NCI-H2227 treated with DMSO at 0.1 percent for 48 hours (cell line): ENCODE measurements at regions not wholly inside any gene's neighbourhood (a gene's known extent, or its start where the extent isn't known, plus 50 kb on each side); places are given as distances from the start of the nearest gene placed in this dataset.

ENCODE experiments used
- DNase-seq: peaks from one replicate; lab custom pipeline; 2025; lab: John Stamatoyannopoulos, UW

GRCh38 chr3:154976072-154976983 is 103.8 kb upstream of the MME start:
- no peak for DNase-seq

GRCh38 chr3:154973851-154974250 is 106.3 kb upstream of the MME start:
- DNase-seq, result no peak

DNA sequence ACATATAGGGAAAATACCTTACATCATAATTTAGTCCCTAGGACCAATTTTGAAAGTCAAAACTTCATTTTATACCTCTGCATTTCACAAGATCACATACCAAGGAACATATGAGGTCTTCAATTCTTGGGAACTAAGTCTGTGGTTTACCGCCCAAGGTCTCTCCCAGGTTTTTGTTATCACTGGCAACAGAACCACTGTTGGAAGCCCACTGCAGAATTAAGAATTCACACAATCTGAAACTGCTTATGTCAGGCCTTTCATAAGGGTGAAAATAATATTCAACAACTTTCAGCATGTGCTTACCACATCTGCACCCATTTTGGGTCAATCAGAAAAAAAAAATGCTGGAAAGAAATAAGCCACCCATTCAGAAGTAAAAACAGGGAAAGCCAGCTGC is 107.2 kb upstream of the MME start:
- no peak for DNase-seq

DNA sequence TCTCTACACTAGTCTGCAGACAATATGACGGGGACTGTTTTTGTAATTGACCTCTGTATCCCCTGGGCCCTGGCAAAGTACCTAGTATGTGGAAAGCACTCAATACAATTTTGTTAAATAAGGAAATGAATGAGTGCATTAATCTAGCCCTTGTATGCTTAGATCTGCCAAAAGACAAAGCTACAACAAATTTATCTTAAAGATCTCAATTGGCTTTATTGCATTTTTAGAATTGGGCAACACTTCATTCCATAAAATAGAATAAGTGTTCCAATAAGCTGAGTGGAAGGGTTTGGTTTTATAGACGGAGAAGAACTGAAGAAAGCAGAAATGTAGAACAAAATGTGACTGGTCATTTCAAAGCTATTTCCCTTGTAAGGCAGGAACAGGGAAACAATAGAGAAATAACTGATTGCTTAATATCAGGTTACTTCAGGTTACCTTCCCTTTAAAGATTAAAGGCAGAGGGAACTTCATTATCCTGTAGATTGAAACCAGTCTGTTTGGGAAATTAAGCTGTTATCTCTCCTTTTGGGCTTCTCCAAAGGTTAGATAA is 108.3 kb upstream of the MME start:
- no peak for DNase-seq

DNA sequence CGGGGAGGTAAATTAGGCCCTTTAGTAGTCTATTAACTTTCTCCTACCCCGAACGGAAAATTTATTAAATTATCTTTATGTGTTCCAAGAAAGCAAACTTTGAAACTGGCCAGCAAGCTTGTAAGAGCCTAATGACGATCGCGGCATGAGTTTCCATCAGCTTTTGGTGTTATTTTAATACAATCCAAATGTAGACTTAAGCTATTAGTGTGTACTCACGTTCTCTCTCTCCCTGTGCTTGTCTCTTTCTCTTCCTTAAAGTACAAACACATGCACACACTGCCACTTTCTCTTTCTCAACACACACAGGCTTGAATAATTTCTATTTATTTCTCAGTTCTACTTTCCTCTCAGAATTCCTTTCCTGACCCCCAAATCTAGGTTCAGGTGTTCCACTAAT is 108.8 kb upstream of the MME start:
- DNase-seq, result no peak

DNA sequence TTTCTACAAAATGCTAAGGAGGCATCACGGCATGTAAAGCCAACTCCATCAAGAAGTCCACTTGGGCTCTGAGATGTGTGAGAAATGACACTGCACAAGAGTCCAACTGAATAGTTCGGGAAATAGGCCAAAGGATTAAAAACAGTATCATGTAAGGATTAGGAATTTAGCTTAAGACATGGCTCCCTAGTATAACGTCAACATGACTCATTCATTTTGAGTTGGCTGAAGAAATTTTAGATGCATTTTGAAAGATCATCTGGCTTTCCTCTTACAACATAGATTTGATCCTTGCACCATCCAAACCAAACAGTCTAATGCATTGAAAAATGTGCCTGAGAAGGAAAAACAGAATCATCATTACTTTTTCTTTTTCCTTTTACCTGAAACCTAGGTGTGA is 109.3 kb upstream of the MME start:
- no peak for DNase-seq

DNA sequence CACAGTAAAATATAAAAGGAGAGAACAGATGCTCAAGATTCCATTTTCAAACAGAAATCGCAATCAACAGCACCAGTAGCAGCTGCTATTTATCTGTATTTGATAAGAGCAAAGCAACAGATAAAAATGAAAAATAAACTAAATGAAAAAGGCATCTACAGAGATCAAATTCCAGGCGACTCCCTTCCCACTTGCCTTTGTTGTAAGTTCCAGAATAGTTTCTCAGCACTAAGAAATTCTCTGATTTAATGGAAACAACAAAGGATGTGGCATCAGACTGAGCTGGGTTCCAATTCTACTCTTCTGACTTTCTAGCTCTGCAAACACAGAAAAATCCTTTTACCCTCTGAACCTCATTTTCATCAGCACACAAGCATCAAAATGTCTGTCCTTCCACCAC is 110.8 kb upstream of the MME start:
- DNase-seq, result no peak

- no peak for DNase-seq
Measured at GRCh38 chr3:154967090-154967489, 113.0 kb upstream of the MME start.

DNA sequence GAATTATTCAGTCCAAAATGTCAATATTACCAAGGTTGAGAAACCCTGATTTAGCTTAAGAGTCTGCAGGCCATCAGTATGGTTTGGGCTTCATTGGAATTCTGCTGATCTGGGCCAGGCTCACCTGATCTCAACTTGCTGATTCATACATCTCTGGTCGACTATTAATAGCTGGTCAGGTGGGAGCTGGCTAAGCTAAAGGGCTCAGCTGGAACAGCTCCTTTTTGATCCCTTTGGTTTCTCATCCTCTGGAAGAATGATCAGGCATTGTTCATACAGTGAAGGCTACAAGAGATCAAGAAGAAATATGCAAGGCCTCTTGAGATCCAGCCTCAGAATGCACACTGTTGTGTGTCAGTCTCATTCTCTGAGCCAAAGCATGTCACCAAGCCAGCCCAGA is 123.3 kb upstream of the MME start:
- DNase-seq, result no peak

DNA sequence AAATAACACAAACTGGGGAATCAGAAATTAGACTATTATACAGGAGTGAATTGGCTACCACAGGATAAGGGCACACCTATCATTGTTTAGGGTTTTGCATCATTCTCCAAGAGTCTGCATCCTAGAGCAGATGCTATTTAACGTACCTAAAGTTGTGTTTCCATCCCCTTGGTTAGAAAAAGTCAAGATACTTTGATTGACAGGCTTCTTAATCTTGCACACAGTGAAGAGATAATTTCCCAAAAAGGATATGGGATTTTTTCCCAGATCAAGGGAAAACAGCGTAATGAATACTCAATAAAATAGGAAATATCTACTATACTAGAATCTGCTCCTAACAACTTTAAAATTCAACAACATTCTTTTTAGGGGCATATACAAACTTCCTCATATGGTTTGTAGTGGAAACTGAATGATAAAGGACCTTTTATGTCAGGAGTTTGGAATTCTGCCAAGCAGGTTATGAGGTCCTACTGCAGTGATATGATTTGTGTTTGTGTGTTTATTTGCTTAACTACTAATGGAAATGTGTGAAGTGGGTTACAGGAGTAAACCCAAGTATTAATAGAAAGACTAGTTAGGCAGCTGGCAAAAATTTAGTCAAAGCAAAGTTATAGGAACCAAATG is 124.1 kb upstream of the MME start:
- no peak for DNase-seq

DNA sequence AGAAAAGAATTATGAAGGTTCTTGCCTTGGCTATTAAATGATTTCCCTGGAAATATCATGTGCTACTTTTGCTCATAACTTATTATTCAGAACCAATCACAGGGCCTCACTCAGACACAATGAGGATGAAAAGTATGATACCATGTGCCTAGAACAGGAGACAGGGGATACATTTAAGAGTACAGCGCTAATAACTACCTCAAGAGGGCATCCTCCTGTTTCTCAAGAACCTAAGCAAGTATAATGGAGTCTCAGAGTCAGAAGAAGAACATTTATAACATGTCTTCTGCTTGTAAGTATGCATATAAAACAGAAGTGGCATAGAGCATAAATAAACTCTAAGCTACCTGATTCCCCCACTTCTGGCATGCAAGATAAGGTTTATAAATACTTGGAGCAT is 125.4 kb upstream of the MME start:
- no peak for DNase-seq

- DNase-seq, result no peak
Measured at GRCh38 chr3:154953538-154953937, 126.6 kb upstream of the MME start.

GRCh38 chr3:154952553-154952952 is 127.6 kb upstream of the MME start:
- DNase-seq, result no peak

DNA sequence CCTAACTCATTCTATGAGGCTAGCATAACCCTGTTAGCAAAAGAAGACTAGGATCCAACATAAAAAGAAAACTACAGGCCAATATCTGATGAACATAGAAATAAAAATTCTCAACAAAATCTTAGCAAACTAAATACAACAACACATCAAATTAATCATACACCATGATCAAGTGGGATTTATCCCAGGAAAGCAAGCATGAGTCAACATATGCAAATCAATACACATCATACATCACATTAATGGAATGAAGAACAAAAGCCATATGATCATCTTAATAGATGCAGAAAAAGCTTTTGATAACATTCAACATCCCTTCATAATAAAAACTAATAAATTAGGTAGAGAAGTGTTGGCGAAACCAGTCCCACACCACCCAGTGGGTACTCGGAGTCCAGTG is 136.1 kb upstream of the MME start:
- DNase-seq, result no peak

GRCh38 chr3:154942827-154943226 is 137.3 kb upstream of the MME start:
- DNase-seq, result no peak

DNA sequence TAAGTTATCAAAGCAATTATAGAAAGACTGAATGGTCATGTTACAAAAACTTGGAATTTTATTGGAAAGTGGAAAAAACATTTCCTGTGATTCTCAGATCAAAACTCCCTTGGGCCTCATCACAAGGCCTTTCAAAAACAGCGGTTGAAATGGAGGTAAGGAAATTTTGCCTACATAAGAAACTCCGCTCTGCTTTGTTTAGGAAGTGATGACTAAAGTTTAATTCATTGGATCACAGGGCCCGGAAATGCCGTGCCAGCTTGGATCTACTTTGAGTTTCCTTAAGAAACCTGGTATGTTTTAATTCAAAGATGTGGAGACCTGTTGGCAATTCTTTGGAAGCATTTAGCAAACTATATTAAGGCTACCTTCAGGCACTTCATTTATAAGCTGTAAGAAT is 143.9 kb upstream of the MME start:
- no peak for DNase-seq

- no peak for DNase-seq
Measured at GRCh38 chr3:154933581-154933980, 146.5 kb upstream of the MME start.

DNA sequence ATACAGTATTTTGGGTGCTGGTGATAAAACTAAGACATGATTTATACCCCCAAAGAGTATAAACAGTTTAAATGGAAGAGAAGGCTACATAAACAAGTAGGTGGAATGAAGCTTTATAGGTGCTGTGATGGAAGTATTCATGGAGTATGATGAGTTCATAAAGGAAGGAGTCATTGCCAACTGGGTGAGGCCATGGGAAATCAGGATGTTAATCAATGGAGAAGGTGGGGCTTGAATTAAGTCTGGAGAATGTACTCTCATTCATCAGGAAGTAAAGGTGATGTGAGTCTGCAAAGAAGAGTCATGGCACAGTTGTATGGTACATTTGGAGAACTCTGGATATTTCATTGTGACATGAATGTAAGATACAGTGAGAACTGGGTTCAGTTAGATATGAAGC is 147.5 kb upstream of the MME start:
- no peak for DNase-seq

DNA sequence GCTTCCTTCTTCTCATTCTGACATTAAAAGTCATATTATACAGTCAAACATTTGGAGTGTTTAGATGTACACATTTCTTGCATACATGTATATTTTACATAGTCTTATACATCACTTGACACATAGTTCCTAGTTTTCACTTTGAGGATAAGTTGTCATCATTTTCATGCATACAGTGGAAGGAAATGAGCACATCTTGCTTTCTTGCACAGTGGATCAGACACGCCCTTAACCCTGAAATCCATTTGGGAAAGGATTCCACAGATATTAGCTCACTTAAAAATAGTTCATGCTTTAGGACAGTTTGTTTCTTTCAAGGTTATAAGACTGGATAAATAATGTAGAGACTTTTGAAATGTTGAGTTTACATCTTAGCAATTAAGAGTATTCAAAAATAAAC is 148.6 kb upstream of the MME start:
- DNase-seq, result no peak

GRCh38 chr3:154926721-154927120 is 153.4 kb upstream of the MME start:
- DNase-seq, result no peak

GRCh38 chr3:154921351-154921750 is 158.8 kb upstream of the MME start:
- DNase-seq, result no peak

DNA sequence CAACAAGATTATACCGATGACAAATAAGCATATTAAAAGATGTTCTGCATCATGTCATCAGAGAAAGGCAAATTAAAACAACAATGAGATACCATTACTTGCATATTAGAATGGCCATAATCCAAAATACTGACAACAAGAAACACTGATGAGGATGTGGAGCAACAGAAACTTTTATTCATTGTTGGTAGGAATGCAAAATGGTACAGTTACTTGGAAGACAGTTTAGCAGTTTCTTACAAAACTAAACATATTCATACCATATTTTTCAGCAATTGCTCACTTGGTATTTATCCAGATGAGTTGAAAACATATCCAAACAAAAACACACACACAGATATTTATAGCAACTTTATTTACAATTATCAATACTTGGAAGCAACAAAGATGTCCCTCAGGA is 160.9 kb upstream of the MME start:
- no peak for DNase-seq

- DNase-seq, result no peak
Measured at GRCh38 chr3:154904328-154904727, 175.8 kb upstream of the MME start.
